GM10248 (cell line): ENCODE measurements at regions not wholly inside any gene's neighbourhood (a gene's known extent, or its start where the extent isn't known, plus 50 kb on each side); places are given as distances from the start of the nearest gene placed in this dataset.

Source experiments
- CTCF ChIA-PET: fragments of 300-600 bp; sonication (Branson Sonifier 250); formaldehyde crosslinking; extraction: SDS; loops from one replicate; lab custom pipeline; 2021; ENCODE audit warnings: antibody characterized with exemption; lab: Yijun Ruan, JAX
- POLR2A ChIA-PET: fragments of 350-650 bp; sonication (Branson Sonifier 250); formaldehyde crosslinking; extraction: SDS; loops from one replicate; lab custom pipeline; 2020; ENCODE audit warnings: antibody characterized with exemption; lab: Yijun Ruan, JAX
- DNase-seq: peaks from one replicate; pipeline ENCODE4 v3.0.0; 2012; ENCODE audit errors: extremely low spot score
- TF ChIP-seq, protein P1 (sequence below): IDR thresholded peaks from 2 replicates; pipeline ENCODE4 v1.5.1; 2012; ENCODE audit warnings: mild to moderate bottlenecking, low read depth; ENCODE audit errors: extremely low read depth, missing control alignments, control extremely low read depth

DNA sequence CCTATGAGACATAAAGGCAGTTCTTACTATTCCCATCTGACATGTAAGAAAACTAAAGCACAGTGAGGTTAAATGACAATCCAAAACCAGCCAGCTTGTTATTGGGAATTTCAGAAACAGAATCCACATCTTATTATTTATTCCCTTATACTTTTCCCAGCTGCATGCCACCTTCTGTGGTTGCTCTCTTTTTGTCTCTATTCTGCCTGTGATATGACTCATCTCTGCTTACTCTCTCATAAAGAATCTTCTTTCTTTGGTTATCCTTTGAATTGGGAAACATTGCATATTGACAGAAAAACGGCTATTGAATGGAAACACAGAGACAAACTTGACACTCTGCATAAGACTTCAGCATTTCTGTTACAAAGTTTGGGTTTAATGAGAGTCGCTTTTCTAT lies 183.2 kb downstream of the TLR4 start:
- no peak for DNase-seq
- ChIA-PET POLR2A (no interaction called here), CTCF (interaction anchor here (1.6 kb wide), 1 partner anchor 10 kb away, joined by 6 read pairs; no protein-coding TSS in a partner anchor)
- TF ChIP-seq, protein P1, sequence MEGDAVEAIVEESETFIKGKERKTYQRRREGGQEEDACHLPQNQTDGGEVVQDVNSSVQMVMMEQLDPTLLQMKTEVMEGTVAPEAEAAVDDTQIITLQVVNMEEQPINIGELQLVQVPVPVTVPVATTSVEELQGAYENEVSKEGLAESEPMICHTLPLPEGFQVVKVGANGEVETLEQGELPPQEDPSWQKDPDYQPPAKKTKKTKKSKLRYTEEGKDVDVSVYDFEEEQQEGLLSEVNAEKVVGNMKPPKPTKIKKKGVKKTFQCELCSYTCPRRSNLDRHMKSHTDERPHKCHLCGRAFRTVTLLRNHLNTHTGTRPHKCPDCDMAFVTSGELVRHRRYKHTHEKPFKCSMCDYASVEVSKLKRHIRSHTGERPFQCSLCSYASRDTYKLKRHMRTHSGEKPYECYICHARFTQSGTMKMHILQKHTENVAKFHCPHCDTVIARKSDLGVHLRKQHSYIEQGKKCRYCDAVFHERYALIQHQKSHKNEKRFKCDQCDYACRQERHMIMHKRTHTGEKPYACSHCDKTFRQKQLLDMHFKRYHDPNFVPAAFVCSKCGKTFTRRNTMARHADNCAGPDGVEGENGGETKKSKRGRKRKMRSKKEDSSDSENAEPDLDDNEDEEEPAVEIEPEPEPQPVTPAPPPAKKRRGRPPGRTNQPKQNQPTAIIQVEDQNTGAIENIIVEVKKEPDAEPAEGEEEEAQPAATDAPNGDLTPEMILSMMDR: no peak

DNA sequence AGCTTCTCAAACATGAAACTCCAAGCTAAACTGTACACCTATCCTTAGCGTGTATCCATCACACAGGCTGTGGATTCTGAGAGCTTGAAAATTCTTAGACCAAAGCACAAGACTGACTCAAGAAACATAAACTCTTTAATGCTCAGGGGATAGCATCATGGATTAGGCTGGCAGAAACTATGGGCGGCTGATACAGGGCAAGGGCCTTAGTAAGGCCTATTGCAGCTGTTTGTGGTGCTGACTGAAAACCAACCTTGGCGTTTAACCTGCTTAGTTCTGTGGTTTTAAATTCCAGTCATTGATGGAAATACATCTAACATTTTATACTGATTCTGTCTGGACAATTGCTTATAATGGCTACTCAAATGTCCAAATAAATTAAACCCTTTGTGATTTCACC lies 183.7 kb downstream of the TLR4 start:
- DNase-seq: no peak
- CTCF ChIA-PET: interaction anchor here (1.4 to 1.6 kb wide), 2 partner anchors 8 to 10 kb away, joined by 3 to 6 read pairs; no protein-coding TSS in a partner anchor
- POLR2A ChIA-PET: no interaction called here
- TF ChIP-seq, protein P1: no peak

DNA sequence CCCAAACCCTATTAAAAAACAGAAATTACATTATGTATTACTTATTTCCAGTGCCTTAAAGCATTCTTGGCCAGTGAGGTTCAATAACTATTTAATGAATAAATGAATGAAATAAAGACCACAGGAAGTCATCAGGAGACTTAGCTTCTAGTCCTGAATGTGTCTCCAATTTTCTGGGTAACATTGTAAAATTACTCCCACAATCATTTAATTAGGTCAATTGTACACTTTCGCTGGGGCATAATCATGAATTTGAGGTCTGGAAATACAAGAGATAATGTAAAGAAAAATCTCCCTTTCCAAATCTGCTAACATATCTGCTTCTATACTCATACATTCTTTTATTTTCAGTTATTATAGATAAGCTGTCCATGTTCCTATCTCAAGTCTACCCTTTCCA lies 199.2 kb downstream of the TLR4 start:
- TF ChIP-seq, protein P1: no peak
- ChIA-PET CTCF (no interaction called here), POLR2A (no interaction called here)
- DNase-seq: no peak

DNA sequence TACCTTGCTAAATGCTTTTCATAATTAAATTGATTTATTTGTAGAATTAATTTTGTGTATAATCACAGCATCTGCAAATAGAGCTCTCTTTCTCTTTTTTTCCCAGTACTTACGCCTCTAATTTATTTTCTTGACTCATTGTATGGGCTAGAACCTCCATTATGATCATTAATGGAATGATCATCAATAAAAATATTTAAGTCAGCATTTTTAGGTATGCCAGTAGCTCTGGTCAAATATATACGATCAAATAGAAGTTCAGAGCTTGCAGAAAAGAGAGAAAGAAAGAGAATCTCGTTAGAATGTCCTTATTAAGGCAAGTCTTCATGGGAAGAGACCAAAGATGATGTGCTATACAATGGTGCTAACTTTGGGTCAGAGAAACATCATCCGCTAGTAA lies 202.6 kb downstream of the TLR4 start:
- DNase-seq: no peak
- ChIA-PET CTCF (interaction anchor here (1.3 kb wide), 1 partner anchor 10 kb away, joined by 4 read pairs; no protein-coding TSS in a partner anchor), POLR2A (no interaction called here)
- TF ChIP-seq, protein P1: no peak

DNA sequence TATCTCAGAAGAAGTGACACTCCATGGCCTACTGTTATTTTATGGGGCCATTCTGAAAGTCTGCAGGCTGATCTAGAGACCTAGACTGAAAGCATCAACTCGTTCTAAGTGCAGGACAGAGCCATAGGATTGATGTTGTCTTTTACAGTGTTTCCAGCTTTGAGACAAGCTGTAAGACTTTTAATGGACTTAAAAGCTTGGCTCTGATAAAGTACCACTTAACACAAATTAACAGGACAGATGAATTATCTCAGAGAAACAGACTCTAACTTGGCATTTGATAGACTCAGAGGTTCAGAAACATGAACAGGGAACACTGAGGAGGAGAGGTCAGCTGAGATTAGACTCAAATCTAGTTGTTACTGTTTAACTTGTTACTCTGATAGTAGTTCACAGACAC lies 203.2 kb downstream of the TLR4 start:
- no peak for DNase-seq
- TF ChIP-seq, protein P1: no peak
- ChIA-PET POLR2A (no interaction called here), CTCF (interaction anchor here (1.3 kb wide), 1 partner anchor 11 kb away, joined by 4 read pairs; no protein-coding TSS in a partner anchor)

DNA sequence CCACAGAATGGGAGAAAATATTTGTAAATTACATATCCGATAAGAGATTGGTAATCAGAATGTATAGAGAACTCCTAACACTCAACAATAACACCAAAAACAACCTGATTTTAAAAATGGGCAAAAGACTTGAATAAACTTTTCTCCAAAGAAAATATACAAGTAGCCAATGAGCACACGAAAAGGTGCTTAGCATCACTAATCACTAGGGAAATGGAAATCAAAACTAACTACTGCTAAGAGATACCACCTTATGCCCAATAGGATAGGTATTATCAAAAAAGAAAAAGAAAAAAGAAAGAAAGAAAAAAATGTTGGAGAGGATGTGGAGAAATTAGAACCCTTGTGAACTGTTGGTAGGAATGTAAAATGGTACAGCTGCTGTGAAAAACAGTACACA lies 212.1 kb downstream of the TLR4 start:
- no peak for DNase-seq
- POLR2A ChIA-PET: no interaction called here
- CTCF ChIA-PET: no interaction called here
- TF ChIP-seq, protein P1: no peak

DNA sequence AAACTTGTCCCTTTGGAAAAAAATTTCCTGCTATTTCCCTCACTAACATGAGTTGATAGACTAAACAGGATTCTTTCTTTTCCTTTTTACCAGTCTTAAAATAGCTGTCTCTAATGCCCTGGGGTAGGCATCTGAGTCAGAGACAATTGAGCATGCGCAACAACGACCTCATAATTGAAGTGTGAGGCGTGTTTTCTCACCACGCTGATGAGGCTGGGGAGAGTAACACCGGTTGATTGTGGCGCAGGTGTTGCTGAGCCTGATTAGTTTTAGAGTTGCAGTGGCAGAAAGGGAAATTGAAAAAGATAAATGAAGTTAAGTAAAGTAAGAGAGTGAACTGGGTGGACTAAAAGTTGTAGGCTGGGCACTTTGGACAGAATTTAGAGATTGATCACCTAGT lies 213.7 kb downstream of the TLR4 start:
- POLR2A ChIA-PET: no interaction called here
- TF ChIP-seq, protein P1: no peak
- DNase-seq: no peak
- CTCF ChIA-PET: no interaction called here
